ENCODE measurements at regions not wholly inside any gene's neighbourhood (a gene's known extent, or its start where the extent isn't known, plus 50 kb on each side); places are given as distances from the start of the nearest gene placed in this dataset.

DNA sequence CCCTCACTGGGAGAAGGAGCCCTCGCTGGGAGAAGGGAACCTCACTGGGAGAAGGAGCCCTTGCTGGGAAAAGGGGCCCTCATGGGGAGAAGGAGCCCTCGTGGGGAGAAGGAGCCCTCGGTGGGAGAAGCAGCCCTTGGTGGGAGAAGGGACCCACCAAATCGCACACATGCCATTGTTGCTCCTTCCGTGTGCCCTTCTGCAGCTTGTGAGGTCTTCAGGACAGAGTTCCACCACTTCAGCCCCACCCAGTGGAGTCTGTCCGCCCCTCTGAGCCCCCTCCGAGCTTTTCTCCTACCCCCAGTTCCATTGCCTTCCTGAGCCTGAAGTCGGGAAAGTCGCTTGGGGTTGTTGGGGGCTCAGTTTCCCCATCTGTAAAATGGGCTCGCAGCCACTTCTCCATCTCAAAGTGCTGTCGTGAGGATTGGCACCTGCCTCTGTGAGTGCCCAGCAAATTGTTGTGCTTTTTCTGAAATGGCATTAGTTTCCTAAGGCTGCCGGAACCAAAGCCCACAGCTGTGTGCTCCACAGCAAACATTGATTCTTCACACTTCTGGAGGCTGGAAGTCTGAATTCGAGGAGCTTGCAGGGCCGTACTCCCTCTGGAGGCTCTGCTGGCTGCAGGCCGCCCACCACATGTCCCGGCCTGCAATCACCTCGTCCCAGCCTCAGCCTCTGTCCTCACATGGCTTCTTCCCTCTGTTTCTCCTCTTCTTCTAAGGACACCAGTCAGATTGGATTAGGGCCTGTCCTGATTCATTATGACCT is 124.7 kb upstream of the PMEPA1 start:
- intact Hi-C loops (cut with DNase I), result no loop called here
- DNase-seq, result no peak
- no peaks in the 10 kb centered on the region for H3K9me3 ChIP-seq
- no peak overlapping the region for H3K9ac ChIP-seq (ENCODE audit: low read depth in 2 of 2, low read length in 2 of 2)
- no peaks in the 10 kb centered on the region for H3K4me1 ChIP-seq
- H3K27ac ChIP-seq, result no peak overlapping the region
- TF ChIP-seq, protein P1, sequence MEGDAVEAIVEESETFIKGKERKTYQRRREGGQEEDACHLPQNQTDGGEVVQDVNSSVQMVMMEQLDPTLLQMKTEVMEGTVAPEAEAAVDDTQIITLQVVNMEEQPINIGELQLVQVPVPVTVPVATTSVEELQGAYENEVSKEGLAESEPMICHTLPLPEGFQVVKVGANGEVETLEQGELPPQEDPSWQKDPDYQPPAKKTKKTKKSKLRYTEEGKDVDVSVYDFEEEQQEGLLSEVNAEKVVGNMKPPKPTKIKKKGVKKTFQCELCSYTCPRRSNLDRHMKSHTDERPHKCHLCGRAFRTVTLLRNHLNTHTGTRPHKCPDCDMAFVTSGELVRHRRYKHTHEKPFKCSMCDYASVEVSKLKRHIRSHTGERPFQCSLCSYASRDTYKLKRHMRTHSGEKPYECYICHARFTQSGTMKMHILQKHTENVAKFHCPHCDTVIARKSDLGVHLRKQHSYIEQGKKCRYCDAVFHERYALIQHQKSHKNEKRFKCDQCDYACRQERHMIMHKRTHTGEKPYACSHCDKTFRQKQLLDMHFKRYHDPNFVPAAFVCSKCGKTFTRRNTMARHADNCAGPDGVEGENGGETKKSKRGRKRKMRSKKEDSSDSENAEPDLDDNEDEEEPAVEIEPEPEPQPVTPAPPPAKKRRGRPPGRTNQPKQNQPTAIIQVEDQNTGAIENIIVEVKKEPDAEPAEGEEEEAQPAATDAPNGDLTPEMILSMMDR (IDR thresholded peaks at IDR 0.05), result no peak
- no peak overlapping the region for H3K4me3 ChIP-seq
- no peaks in the 10 kb centered on the region for H3K27me3 ChIP-seq
- no peaks in the 10 kb centered on the region for H3K36me3 ChIP-seq

DNA sequence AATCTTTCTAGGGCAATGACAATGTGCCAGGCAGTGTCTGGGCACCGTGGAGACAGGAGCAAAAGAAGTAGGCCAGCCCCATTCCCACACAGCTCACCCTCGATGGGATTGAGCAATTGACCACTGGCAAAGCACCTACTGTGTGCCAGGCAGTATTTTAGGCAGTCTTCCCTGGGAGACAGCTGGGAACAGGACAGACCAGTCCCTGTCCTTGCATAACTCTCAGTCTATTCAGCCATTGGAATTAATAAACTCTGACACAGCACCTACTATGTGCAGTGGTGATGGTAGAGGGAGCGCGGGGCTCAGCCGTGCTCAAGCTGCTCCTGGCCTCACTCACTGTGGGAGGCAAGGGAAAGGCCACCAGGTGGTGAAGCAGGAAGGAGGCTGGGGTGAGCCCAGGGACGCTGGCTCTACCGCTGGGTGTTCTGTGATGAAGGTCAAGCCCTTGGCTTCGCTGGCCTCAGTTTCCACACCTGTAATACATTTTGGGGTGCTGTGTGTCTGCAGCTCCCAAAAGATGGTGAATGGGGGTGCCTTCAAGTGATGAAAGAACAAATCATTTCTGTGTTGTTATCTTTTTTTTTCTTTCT is 122.3 kb upstream of the PMEPA1 start:
- H3K9me3 ChIP-seq, result no peaks in the 10 kb centered on the region
- H3K27me3 ChIP-seq, result no peaks in the 10 kb centered on the region
- H3K27ac ChIP-seq, result no peak overlapping the region
- intact Hi-C loops (cut with DNase I), result no loop called here
- no peak for DNase-seq
- TF ChIP-seq, protein P1 (IDR thresholded peaks at IDR 0.05), result no peak
- H3K4me3 ChIP-seq, result no peak overlapping the region
- no peaks in the 10 kb centered on the region for H3K4me1 ChIP-seq
- H3K9ac ChIP-seq (ENCODE audit: low read depth in 2 of 2, low read length in 2 of 2), result no peak overlapping the region
- no peaks in the 10 kb centered on the region for H3K36me3 ChIP-seq

DNA sequence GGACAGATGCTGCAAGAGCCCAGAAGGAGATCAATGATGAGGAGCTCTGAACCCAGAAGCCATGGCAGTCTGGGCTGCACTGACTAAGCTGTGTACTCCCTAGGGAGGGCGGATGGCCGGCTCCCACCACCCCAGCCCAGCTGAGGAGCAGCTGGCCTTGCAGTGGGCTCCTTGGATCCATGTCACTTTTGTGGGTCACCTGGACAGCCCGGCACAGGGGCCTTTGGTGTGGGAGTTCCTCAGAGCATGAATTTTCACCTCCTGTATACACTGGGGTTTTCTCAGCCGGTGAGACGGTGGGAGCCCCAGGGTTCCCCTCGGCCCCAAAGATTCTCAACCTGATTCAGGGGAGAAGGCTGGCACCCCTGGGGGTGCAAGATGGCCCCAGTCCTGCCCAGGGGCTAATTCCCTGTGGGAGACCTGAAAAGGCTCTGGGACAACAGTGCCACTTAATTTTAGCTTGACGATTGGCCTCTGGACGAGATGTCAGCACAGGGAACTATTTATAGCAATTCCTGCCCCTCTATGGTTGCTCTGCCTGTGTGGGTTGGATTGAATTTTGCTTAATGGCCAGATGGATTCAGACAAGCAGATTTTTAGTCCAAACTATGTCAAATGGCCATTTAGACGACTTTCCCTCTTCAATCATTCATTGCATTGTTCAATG is 121.6 kb upstream of the PMEPA1 start:
- TF ChIP-seq, protein P1 (IDR thresholded peaks at IDR 0.05), result no peak
- H3K36me3 ChIP-seq, result no peaks in the 10 kb centered on the region
- no peak for DNase-seq

DNA sequence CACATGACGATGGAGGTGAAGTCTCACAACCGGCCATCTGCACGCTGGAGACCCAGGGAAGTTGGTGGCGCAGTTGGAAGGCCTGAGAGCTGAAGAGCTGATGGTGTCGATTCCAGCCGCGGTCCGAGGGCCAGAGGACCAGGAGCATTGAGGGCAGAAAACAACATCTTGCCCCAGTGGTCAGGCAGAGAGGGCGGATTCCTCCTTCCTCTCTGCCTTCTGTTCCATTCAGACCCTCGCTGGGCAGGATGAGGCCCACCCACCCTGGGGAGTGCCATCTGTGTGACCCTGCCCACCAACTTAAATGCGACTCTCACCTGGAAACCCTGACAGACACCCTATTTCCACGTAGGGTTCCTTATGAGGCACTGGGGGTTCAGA is 120.7 kb upstream of the PMEPA1 start:
- DNase-seq, result no peak
- Histone ChIP-seq H3K9me3 (no peaks in the 10 kb centered on the region), H3K27me3 (no peaks in the 10 kb centered on the region), H3K27ac (no peak overlapping the region), H3K4me3 (no peak overlapping the region), H3K9ac (ENCODE audit: low read depth in 2 of 2, low read length in 2 of 2) (no peak overlapping the region), H3K4me1 (no peaks in the 10 kb centered on the region), H3K36me3 (no peaks in the 10 kb centered on the region)
- intact Hi-C loops (cut with DNase I), result no loop called here
- TF ChIP-seq, protein P1 (IDR thresholded peaks at IDR 0.05), result no peak

More for the DNA sequence above, 121.6 kb upstream of the PMEPA1 start:
- Histone ChIP-seq H3K4me3 (no peak overlapping the region), H3K4me1 (no peaks in the 10 kb centered on the region), H3K27ac (no peak overlapping the region), H3K27me3 (no peaks in the 10 kb centered on the region), H3K9me3 (no peaks in the 10 kb centered on the region), H3K9ac (ENCODE audit: low read depth in 2 of 2, low read length in 2 of 2) (no peak overlapping the region)
- intact Hi-C loops (cut with DNase I), result no loop called here

DNA sequence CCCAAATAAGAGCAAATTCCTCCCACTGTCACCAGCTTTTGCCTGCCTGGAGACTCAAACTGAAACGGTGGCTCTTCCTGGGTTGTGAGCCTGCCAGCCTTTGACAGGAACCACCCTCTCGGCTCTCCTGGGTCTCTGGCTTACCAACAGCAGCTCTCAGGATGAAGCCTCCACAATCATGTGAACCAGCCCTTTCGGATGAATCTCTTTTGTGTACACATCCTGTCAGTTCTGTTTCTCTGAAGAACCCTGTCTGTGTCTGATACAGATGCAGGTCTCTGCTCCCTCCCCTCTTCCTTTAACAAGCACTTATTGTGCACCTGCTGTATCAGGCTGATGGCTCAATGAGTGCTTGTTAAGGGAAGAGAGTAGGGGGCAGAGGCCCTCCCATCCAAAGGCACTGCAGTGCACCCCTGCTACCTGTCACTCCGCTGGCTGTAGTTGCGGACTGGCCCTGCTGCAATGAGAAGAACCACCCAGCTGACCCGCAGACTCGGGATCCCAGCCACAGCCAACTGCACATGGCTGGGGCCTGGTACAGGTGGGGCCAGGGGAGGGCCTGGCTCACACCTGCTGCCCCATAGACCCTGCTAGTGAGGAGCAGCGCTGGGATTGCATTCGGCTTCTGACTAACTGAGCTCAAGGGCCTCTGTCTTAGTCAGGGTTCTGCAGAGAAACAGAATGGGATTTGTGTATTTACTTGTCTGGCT is 120.1 kb upstream of the PMEPA1 start:
- Histone ChIP-seq H3K9ac (ENCODE audit: low read depth in 2 of 2, low read length in 2 of 2) (no peak overlapping the region), H3K36me3 (no peaks in the 10 kb centered on the region), H3K27ac (no peak overlapping the region), H3K4me1 (no peaks in the 10 kb centered on the region), H3K4me3 (no peak overlapping the region), H3K27me3 (no peaks in the 10 kb centered on the region), H3K9me3 (no peaks in the 10 kb centered on the region)
- intact Hi-C loops (cut with DNase I), result no loop called here
- DNase-seq, result no peak
- TF ChIP-seq, protein P1 (IDR thresholded peaks at IDR 0.05), result no peak
